BJ (cell line): ENCODE measurements at regions not wholly inside any gene's neighbourhood (a gene's known extent, or its start where the extent isn't known, plus 50 kb on each side); places are given as distances from the start of the nearest gene placed in this dataset.

Experiments
- CTCF ChIA-PET: fragments of 350-600 bp; formaldehyde crosslinking; extraction: SDS; loops from one replicate; lab custom pipeline; 2021; ENCODE audit warnings: antibody characterized with exemption, inconsistent platforms; lab: Yijun Ruan, JAX
- POLR2A ChIA-PET: fragments of 300-600 bp; sonication (Branson Sonifier 250); formaldehyde crosslinking; extraction: SDS; loops from one replicate; lab custom pipeline; 2021; ENCODE audit warnings: antibody characterized with exemption; lab: Charles Lee
- DNase-seq: peaks from one replicate; pipeline ENCODE4 v3.0.0-alpha.2; 2011; ENCODE audit warnings: low read depth
- H3K27me3 ChIP-seq: 2 replicates; pipeline ENCODE4 v1.6.0; 2011; ENCODE audit warnings: low read length; ENCODE audit not compliant: control insufficient read depth, insufficient read depth
- H3K36me3 ChIP-seq: 2 replicates; pipeline ENCODE4 v1.5.1; 2011; ENCODE audit warnings: low read length; ENCODE audit not compliant: control insufficient read depth, insufficient read depth
- H3K4me3 ChIP-seq: 2 replicates; pipeline ENCODE4 v1.5.1; 2011; ENCODE audit warnings: low read depth, mild to moderate bottlenecking, control low read depth, low read length
- small RNA-seq: library from RNA; depleted of rRNA; stranded (forward); fragments of <200 nt; gene quantifications from one replicate; pipeline ENCODE3, GENCODE V24; 2012; ENCODE audit warnings: low replicate concordance, low read depth; ENCODE audit not compliant: insufficient read length
- TF ChIP-seq, protein P1 (sequence below): IDR thresholded peaks from 2 replicates; pipeline ENCODE4 v1.5.1; 2011; ENCODE audit warnings: low read depth, mild to moderate bottlenecking, control low read depth, inconsistent platforms, low read length, moderate library complexity; ENCODE audit not compliant: insufficient read depth

DNA sequence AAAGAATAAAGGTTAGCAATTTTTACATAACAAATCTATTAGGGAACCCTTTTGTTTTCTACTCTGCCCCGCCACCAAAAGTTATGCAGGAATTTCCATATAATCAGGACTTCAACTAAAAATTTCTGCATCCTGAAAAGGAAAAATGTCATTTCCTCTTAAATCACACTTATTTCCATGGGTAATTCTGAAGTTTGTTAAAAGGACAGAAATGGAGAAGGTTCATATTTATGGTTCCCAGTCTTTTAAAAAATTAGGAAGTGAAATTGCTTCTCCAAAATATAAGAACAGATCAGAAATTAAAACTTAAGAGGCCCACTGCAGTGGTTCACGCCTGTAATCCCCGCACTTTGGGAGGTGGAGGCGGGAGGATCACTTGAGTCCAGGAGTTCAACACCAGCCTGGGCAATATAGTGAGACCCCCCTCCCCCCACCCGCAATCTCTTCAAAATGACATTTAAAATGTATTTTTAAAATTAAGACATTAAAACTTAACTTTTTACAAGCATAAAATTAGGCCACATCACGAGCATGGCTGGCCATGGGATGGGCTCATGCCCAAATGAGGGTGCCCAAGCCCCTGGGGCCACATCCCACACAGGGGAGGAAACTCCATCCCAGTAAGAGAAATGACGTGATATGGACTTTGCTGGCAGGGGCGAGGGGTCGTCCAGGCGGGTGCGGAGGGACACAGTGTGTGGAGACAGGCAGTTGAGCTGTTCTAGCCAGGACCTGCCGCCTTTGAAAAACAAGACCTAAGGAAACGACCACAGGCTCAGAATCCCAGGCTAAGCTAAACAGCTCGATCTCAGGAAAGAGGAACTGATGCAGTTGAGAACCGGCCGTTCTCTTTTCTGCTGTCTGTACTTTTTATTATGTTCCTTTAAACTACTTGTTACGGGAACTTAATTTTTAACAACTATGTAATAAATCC is 51.3 kb upstream of the NFE2L3 start:
- POLR2A ChIA-PET, result no interaction called here
- H3K36me3 ChIP-seq, result no peaks in the 10 kb centered on the region
- no peak overlapping the region for H3K4me3 ChIP-seq
- TF ChIP-seq, protein P1, sequence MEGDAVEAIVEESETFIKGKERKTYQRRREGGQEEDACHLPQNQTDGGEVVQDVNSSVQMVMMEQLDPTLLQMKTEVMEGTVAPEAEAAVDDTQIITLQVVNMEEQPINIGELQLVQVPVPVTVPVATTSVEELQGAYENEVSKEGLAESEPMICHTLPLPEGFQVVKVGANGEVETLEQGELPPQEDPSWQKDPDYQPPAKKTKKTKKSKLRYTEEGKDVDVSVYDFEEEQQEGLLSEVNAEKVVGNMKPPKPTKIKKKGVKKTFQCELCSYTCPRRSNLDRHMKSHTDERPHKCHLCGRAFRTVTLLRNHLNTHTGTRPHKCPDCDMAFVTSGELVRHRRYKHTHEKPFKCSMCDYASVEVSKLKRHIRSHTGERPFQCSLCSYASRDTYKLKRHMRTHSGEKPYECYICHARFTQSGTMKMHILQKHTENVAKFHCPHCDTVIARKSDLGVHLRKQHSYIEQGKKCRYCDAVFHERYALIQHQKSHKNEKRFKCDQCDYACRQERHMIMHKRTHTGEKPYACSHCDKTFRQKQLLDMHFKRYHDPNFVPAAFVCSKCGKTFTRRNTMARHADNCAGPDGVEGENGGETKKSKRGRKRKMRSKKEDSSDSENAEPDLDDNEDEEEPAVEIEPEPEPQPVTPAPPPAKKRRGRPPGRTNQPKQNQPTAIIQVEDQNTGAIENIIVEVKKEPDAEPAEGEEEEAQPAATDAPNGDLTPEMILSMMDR, result no peak
- CTCF ChIA-PET, result interaction anchor here (1.0 kb wide), 1 partner anchor 10 kb away, joined by 4 read pairs; no protein-coding TSS in a partner anchor
- no peak for DNase-seq
- no peaks in the 10 kb centered on the region for H3K27me3 ChIP-seq

GRCh38 chr7:26101361-26102151 is 50.4 kb upstream of the NFE2L3 start:
- Histone ChIP-seq H3K4me3 (no peak overlapping the region), H3K27me3 (no peaks in the 10 kb centered on the region), H3K36me3 (no peaks in the 10 kb centered on the region)
- no peak for DNase-seq
- TF ChIP-seq, protein P1, result no peak
- CTCF ChIA-PET, result interaction anchor here (1.0 kb wide), 1 partner anchor 10 kb away, joined by 4 read pairs; no protein-coding TSS in a partner anchor
- POLR2A ChIA-PET, result no interaction called here

DNA sequence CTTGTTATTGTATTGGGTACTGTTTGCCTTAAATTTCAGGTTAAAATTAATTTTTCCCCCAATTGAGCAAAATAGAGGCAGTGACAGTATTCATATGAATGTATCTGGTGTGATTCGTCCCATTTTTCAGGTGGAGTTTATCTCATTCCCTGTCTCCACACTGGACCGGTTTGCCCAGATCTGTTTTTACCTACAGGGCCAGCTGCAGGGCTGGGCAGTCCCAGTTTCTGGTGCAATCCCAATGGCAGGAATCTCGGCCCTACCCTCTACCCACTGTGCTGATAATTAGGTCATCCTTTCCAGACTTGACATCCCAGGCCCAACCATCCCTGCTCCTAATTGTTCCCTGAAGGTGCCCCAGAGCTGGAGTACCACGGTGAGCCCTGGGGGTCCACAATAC is 49.8 kb upstream of the NFE2L3 start:
- no peak for DNase-seq
- H3K4me3 ChIP-seq, result no peak overlapping the region
- no peaks in the 10 kb centered on the region for H3K36me3 ChIP-seq
- TF ChIP-seq, protein P1, result no peak
- CTCF ChIA-PET, result no interaction called here
- no peaks in the 10 kb centered on the region for H3K27me3 ChIP-seq
- POLR2A ChIA-PET, result no interaction called here

Small RNA genes lying in the stretch of these regions (small RNA-seq; reads per million reads assigned to genes)
- 2,198 reads per million, percentile 97 among the genes with 10 or more reads in this experiment for gene MIR148A
